ENCODE measurements at regions not wholly inside any gene's neighbourhood (a gene's known extent, or its start where the extent isn't known, plus 50 kb on each side); places are given as distances from the start of the nearest gene placed in this dataset.
"Not testable (repeated sequence)": the region's sequence is repeated elsewhere in the genome, so short reads cannot be mapped to it uniquely, and the experiment has no call there.

DNA sequence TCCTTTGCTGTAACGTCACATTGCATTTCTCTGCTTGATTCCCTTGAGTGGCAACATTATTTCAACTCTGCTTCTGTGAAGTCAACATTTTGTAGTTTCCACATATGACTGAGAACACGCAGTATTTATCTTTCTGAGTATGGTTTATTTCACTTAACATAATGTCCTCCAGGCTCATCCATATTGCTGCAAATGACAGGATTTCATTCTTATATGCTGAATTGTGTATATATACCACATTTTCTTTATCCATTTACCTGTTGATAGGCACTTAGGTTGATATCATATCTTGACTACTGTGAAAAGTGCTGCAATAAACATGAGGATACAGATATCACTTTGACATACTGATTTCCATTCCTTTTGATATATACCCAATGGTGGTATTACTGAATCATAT, 878.5 kb downstream of the PLOD2 start:
- no peaks in the 10 kb centered on the region for H3K9me3 Mint-ChIP-seq
- H3K36me3 Mint-ChIP-seq (ENCODE audit: low read depth): no peaks in the 10 kb centered on the region
- TF ChIP-seq, protein P1, sequence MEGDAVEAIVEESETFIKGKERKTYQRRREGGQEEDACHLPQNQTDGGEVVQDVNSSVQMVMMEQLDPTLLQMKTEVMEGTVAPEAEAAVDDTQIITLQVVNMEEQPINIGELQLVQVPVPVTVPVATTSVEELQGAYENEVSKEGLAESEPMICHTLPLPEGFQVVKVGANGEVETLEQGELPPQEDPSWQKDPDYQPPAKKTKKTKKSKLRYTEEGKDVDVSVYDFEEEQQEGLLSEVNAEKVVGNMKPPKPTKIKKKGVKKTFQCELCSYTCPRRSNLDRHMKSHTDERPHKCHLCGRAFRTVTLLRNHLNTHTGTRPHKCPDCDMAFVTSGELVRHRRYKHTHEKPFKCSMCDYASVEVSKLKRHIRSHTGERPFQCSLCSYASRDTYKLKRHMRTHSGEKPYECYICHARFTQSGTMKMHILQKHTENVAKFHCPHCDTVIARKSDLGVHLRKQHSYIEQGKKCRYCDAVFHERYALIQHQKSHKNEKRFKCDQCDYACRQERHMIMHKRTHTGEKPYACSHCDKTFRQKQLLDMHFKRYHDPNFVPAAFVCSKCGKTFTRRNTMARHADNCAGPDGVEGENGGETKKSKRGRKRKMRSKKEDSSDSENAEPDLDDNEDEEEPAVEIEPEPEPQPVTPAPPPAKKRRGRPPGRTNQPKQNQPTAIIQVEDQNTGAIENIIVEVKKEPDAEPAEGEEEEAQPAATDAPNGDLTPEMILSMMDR (IDR thresholded peaks at IDR 0.05; ENCODE audit: unreplicated experiment in 3 of 3): no peak
- H3K4me1 Mint-ChIP-seq: no peaks in the 10 kb centered on the region
- no peak overlapping the region for H3K4me3 Mint-ChIP-seq
- H3K27me3 Mint-ChIP-seq (ENCODE audit: low read depth): no peaks in the 10 kb centered on the region
- no peak overlapping the region for H3K27ac Mint-ChIP-seq

DNA sequence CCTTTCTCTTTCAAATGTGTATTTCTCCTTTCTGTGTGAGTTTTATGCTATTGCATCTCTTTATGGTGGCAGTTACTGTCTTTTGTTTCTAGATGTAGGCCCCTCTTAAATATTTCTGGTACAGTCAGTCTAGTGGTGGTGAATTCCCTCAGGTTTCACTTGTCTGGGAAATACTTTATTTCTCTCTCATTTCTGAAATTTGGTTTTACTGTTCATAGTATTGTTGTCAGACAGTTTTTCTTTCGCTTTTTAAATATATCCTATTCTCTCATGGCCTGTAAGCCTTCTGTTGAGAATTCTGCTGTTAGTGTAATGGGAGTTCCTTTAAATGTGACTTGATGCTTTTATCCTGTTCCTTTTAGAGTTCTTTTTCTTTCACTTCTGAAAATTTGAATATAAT, 874.0 kb downstream of the PLOD2 start:
- no peaks in the 10 kb centered on the region for H3K9me3 Mint-ChIP-seq
- H3K4me1 Mint-ChIP-seq: no peaks in the 10 kb centered on the region
- H3K27ac Mint-ChIP-seq: no peak overlapping the region
- H3K27me3 Mint-ChIP-seq (ENCODE audit: low read depth): no peaks in the 10 kb centered on the region
- H3K36me3 Mint-ChIP-seq (ENCODE audit: low read depth): no peaks in the 10 kb centered on the region
- TF ChIP-seq, protein P1 (IDR thresholded peaks at IDR 0.05; ENCODE audit: unreplicated experiment in 3 of 3): no peak
- H3K4me3 Mint-ChIP-seq: no peak overlapping the region

DNA sequence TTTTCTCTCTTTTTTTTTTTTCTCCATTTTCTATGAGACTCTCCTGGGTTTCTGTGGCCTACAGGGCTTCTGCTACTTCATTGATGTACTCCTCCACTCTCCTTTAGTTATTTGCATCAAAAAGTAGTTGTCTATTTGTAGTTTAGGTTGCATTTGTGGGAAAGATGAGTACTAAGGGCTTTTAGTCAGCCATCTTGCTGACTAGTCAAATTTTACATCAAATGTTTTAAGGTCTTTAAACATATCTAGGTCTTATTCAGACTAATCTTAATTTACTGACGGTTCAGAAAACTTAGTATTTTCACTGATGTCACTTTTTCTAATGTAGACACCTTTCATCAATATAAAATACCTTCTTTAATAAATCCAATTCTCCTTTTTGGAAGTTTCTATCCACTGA, 871.0 kb downstream of the PLOD2 start:
- H3K27ac Mint-ChIP-seq: no peak overlapping the region

DNA sequence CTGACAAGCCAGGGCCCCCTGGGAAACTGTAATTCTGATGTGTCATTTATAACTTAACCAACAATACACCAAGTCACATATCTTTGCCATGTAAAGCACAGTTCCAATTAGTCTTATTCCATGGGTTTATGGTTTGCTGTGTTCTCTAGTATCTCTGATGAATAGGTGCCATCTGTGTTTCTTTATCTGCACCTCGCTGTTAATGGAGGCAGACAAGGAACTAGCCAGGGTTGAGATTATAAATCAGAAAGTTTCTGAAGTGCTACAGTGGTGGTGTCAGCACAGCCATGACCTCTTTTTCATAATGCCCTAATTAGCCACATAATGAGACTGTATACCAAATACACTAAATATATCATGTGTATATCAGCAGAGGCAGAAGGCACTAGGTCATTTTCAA, 866.4 kb downstream of the PLOD2 start:
- Mint-ChIP-seq H3K9me3 (peaks cover 6% of the 10 kb centered on the region), H3K36me3 (ENCODE audit: low read depth) (no peaks in the 10 kb centered on the region), H3K27me3 (ENCODE audit: low read depth) (no peaks in the 10 kb centered on the region), H3K4me3 (no peak overlapping the region), H3K27ac (no peak overlapping the region), H3K4me1 (no peaks in the 10 kb centered on the region)
- TF ChIP-seq, protein P1 (IDR thresholded peaks at IDR 0.05; ENCODE audit: unreplicated experiment in 3 of 3): no peak

More for the DNA sequence above, 871.0 kb downstream of the PLOD2 start:
- no peaks in the 10 kb centered on the region for H3K36me3 Mint-ChIP-seq (ENCODE audit: low read depth)
- no peaks in the 10 kb centered on the region for H3K4me1 Mint-ChIP-seq
- TF ChIP-seq, protein P1 (IDR thresholded peaks at IDR 0.05; ENCODE audit: unreplicated experiment in 3 of 3): no peak
- no peaks in the 10 kb centered on the region for H3K27me3 Mint-ChIP-seq (ENCODE audit: low read depth)
- no peaks in the 10 kb centered on the region for H3K9me3 Mint-ChIP-seq
- no peak overlapping the region for H3K4me3 Mint-ChIP-seq

DNA sequence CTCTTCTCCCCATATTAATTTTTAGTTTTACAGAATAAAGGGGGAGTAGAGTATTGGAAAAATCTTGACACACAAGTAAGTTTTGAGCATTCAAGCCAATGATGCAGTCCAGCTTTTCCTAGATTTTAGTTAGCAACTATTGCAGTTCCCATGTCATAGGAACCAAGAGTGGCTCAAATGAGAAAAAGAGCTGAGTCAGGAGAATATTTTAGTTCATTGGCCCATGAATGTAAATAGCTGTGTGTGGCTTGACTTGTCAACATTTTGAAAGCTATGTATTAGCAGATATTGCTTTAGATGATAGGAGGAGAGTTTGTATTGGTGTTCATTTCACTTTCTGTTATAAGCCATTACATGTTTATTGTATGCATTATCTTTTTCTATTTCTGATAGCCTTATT, 853.7 kb downstream of the PLOD2 start:
- Mint-ChIP-seq H3K27ac (no peak overlapping the region), H3K36me3 (ENCODE audit: low read depth) (no peaks in the 10 kb centered on the region), H3K27me3 (ENCODE audit: low read depth) (no peaks in the 10 kb centered on the region), H3K4me1 (no peaks in the 10 kb centered on the region), H3K4me3 (no peak overlapping the region), H3K9me3 (no peaks in the 10 kb centered on the region)
- TF ChIP-seq, protein P1 (IDR thresholded peaks at IDR 0.05; ENCODE audit: unreplicated experiment in 3 of 3): no peak

DNA sequence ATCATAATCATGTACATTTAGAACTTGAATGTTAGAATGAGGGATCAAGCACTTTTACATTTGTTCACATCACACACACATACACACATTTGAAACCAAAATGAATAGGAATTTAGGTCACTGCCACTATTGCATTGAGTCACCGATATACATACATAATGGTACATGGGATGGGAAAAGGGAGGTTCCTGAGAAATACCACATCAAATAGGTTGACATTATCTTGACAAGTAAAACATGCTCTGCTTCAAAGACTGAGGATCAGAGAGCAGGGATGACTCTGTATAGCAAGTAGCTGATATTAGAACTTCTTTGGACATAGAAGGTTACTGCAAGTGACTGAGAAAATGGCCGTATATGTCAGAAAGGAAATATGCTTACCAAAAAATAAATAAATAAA, 847.2 kb downstream of the PLOD2 start:
- Mint-ChIP-seq H3K27me3 (ENCODE audit: low read depth) (no peaks in the 10 kb centered on the region), H3K36me3 (ENCODE audit: low read depth) (no peaks in the 10 kb centered on the region), H3K27ac (no peak overlapping the region), H3K4me1 (no peaks in the 10 kb centered on the region), H3K4me3 (no peak overlapping the region), H3K9me3 (peaks cover 19% of the 10 kb centered on the region)
- TF ChIP-seq, protein P1 (IDR thresholded peaks at IDR 0.05; ENCODE audit: unreplicated experiment in 3 of 3): no peak

DNA sequence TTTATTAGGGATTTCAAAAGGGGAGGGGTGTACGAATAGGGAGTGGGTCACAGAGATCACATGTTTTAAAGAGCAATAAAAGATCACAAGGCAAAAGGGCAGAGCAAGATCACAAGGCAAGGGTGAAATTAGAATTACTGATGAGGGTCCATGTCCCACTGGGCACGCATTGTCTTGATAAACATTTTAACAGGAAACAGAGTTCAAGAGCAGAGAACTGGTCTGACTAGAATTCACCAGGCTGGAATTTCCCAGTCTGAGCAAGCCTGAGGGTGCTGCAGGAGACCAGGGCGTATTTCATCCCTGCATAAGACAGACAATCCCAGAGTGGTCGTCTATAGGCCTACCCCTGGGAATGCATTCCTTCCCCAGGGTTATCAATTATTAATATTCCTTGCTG, 844.7 kb downstream of the PLOD2 start:
- H3K27me3 Mint-ChIP-seq (ENCODE audit: low read depth); H3K27ac Mint-ChIP-seq; H3K4me1 Mint-ChIP-seq; H3K4me3 Mint-ChIP-seq; H3K36me3 Mint-ChIP-seq (ENCODE audit: low read depth): not testable (repeated sequence)
- H3K9me3 Mint-ChIP-seq: peaks cover 26% of the 10 kb centered on the region
